ENCODE measurements at regions not wholly inside any gene's neighbourhood (a gene's known extent, or its start where the extent isn't known, plus 50 kb on each side); places are given as distances from the start of the nearest gene placed in this dataset.

DNA sequence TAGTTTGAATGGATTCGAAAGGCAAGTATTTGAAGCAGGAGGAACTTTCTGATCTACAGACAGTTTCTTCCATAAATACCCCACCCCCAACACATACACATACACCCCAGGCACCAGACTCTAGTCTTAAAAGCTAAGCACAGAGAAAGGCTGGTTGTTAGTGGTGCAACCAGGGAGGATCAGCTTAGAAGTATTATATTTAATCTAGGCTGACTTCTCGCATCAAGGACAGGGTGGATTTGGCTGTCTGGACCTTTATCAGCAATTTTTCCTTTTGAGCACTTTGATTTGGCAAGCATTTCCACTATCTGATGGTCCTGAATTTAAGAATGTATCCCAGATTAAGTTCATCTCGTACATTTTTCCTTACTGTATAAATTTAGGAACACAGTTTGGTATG is 1489.8 kb upstream of the FLRT2 start:
- TF ChIP-seq CTCF (IDR thresholded peaks at IDR 0.05): no peak
- no peak for TF ChIP-seq POLR2A (IDR thresholded peaks at IDR 0.05)
